Mucosa of descending colon (tissue), 3 donors: ENCODE measurements at regions not wholly inside any gene's neighbourhood (a gene's known extent, or its start where the extent isn't known, plus 50 kb on each side); places are given as distances from the start of the nearest gene placed in this dataset.

Source experiments
- ATAC-seq: fragments of 200-7000 bp; cut with Tn5 transposase; one replicate; pipeline ENCODE4 v1.9.1; 2020; ENCODE audit warnings: mild to moderate bottlenecking, moderate library complexity
- DNase-seq, 3 donors: peaks; one replicate each; pipeline ENCODE4 v3.0.0-alpha.2; 2020
- H3K36me3 ChIP-seq: fragments of 200-600 bp; one replicate; pipeline ENCODE4 v1.8.0; 2021; ENCODE audit warnings: low read depth, mild to moderate bottlenecking
- H3K4me1 ChIP-seq: fragments of 200-600 bp; one replicate; pipeline ENCODE4 v1.8.0; 2021; ENCODE audit warnings: low read depth, mild to moderate bottlenecking
- H3K4me3 ChIP-seq: fragments of 200-600 bp; one replicate; pipeline ENCODE4 v1.8.0; 2021; ENCODE audit warnings: mild to moderate bottlenecking
- H3K9me3 ChIP-seq: fragments of 200-600 bp; one replicate; pipeline ENCODE4 v1.8.0; 2021; ENCODE audit warnings: mild to moderate bottlenecking
- intact Hi-C, 2 donors: fragments of 100-400 bp; cut with DNase I in 1 of 2; cut with micrococcal nuclease in 1 of 2; formaldehyde crosslinking; loops; one replicate each; pipeline versions ENCODE4 v1.11.0 to v1.11.1; 2022; cut with DNase I, micrococcal nuclease
- TF ChIP-seq, protein P1 (sequence below): fragments of 200-600 bp; IDR thresholded peaks from one replicate; pipeline ENCODE4 v1.8.0; 2022; ENCODE audit warnings: antibody characterized with exemption, mild to moderate bottlenecking
- donor health status: DM: no; HTN: no; CAD: no; lungs with moderate emphysema.
- donor health status: DM: no; HTN: no; CAD: no.
- donor health status: DM: no; HTN: yes; CAD: no.

DNA sequence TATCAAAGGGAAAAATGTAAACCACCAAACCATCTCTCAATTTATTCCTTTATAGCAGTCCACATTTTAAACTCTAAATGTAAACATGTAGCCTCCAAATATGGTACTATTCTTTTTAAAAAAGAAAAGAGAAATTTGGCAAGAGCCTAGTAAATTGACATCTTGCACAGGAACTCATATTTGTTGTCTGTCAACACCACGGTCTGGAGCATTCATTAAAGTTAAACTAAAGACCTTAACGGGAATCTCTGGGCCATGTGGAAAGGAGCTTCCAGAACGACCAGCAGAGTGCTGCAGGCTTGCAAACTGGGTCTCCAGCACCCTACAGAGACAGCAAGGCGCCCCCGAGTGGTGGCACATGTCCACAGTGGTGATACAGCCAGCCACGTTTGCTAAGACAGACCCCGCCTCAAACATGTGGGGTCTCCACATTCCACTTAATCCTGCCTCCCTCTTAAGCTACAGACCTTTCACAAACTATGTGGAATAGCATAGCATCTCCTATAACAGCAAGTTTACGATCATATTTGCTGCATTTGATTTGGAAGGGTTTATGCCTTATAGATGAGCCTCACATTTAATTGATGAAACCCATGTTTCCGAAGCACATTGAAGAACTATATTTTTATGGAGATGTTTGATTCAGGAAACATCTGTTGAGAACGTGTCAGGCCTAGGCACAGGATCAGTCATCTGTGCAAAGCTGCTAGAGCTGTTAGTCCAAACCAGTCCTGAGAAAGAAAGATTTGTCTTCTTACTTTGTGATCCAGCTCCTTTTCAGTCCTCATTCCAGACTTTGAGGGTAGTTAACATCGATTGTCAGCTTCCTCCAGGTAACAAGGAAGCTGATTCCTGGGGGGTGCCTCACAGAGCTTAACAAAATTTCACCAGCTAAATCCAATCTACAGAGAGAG is 96.4 kb upstream of the BACE2 start:
- Histone ChIP-seq H3K4me3 (no peak overlapping the region), H3K9me3 (no peaks in the 10 kb centered on the region), H3K36me3 (no peaks in the 10 kb centered on the region), H3K4me1 (peaks cover 4% of the 10 kb centered on the region)
- TF ChIP-seq, protein P1, sequence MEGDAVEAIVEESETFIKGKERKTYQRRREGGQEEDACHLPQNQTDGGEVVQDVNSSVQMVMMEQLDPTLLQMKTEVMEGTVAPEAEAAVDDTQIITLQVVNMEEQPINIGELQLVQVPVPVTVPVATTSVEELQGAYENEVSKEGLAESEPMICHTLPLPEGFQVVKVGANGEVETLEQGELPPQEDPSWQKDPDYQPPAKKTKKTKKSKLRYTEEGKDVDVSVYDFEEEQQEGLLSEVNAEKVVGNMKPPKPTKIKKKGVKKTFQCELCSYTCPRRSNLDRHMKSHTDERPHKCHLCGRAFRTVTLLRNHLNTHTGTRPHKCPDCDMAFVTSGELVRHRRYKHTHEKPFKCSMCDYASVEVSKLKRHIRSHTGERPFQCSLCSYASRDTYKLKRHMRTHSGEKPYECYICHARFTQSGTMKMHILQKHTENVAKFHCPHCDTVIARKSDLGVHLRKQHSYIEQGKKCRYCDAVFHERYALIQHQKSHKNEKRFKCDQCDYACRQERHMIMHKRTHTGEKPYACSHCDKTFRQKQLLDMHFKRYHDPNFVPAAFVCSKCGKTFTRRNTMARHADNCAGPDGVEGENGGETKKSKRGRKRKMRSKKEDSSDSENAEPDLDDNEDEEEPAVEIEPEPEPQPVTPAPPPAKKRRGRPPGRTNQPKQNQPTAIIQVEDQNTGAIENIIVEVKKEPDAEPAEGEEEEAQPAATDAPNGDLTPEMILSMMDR: no peak
- DNase-seq: no peak
- intact Hi-C loops: loop anchor here in 1 of 2 donors (5.0 kb wide), 1 partner anchor 929 kb away; no protein-coding TSS in a partner anchor
- ATAC-seq: no peak

DNA sequence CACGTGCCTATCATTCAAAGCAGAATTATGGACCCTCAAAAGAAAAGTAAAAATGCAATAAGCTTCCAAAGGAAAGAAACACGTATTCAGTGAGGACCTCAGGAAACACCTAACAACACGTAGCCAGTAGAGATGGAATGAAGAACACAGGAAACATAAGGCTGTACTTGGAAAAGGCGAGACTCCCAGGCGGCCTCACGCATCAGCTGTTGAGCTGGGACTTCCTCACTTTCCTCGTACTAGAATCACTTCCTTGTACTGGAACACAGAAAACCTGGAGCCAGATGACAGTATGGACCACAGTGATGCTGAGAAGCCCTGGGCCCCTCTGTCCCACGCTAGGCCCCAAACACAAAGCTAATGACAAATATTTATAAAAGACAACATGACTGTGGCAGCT is 94.4 kb upstream of the BACE2 start:
- Histone ChIP-seq H3K4me3 (no peak overlapping the region), H3K36me3 (no peaks in the 10 kb centered on the region), H3K9me3 (no peaks in the 10 kb centered on the region), H3K4me1 (peaks cover 4% of the 10 kb centered on the region)
- intact Hi-C loops: loop anchor here in 1 of 2 donors (5.0 kb wide), 1 partner anchor 931 kb away; no protein-coding TSS in a partner anchor
- TF ChIP-seq, protein P1: no peak
- DNase-seq (no peak), ATAC-seq (no peak)

DNA sequence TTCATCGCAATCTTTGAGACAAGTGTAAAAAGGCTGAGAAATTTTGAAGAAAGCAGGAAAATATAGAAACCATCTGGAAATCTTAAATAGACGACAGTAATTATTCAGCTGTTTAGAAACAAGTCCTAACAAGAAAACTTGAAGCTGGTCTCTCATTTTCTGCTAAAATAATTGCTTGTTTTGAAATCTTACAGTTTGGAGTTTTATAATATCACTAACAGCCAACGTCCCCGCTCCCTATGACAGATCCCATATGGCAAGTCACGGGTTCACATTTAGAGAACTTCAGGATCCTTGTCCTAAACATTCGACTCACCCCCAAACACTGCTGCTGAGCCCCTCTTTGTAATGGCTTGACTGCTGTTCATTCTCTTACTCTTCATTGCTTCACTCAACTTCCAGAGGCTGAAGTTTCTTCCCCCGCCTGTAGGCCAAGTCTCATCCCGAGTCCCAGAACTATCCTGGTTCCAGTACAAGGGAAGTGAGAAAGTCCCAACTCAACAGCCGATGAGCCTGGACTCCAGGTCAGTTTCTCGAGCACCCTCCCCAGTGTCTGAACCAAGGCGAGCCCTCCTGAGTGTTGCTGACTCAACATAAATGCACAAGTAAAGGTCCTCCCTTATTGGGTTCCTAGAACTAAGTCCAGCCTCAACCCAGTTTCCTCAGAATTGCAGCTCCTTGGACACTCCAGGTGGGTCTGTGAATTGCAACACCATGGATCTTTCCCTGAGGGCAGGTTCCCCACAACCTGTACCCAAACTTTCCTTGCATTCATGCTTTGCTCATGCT is 93.4 kb upstream of the BACE2 start:
- intact Hi-C loops: loop anchor here in 1 of 2 donors (5.0 kb wide), 1 partner anchor 932 kb away; no protein-coding TSS in a partner anchor
- H3K4me3 ChIP-seq: no peak overlapping the region
- no peak for DNase-seq
- ATAC-seq: no peak
- TF ChIP-seq, protein P1: no peak
- H3K9me3 ChIP-seq: no peaks in the 10 kb centered on the region
- H3K36me3 ChIP-seq: no peaks in the 10 kb centered on the region
- no peaks in the 10 kb centered on the region for H3K4me1 ChIP-seq

DNA sequence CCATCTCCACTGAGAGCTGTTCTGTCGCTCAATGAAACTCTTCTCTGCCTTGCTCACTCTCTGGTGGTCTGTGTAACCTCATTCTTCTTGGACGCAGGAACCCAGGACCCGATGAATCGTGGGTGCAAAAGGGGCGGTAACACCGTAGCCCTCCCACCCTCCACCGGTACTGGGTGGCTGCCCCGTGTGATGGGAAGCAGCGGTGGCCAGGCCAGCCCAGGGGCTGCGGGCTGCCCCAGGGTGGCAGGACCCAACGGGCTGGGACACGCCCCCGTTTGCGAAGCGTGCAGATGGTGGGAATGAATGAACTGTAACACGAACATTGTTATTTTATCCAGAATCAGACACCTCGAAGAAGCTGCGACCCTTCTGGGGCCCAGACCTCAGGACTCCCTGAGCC is 92.3 kb upstream of the BACE2 start:
- Histone ChIP-seq H3K4me3 (no peak overlapping the region), H3K4me1 (no peaks in the 10 kb centered on the region), H3K9me3 (no peaks in the 10 kb centered on the region), H3K36me3 (no peaks in the 10 kb centered on the region)
- no peak for DNase-seq
- ATAC-seq: no peak
- intact Hi-C loops: no loop called here
- TF ChIP-seq, protein P1: no peak

DNA sequence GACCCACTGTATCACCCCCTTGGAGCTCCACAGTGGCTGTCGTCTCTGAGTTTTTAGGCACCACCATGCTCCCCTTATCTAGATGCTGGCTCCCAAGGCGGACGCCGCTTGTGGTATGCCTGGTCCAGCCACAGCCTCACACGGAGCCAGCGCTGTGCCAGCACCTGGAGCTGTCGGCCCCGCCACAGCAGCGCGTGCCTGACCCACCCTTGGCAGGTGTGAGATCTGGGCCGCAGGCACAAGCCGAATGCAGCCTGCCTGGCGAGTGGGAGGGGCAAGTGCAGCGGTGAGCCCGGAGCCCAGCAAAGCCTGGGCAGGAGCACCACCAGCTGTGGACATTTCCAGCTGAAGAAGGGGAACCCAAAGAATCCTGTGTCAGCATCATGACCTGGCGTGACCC is 91.9 kb upstream of the BACE2 start:
- no peak for DNase-seq
- no peak overlapping the region for H3K4me3 ChIP-seq
- no peak for ATAC-seq
- H3K9me3 ChIP-seq: no peaks in the 10 kb centered on the region
- TF ChIP-seq, protein P1: no peak
- H3K36me3 ChIP-seq: no peaks in the 10 kb centered on the region
- no peaks in the 10 kb centered on the region for H3K4me1 ChIP-seq
- intact Hi-C loops: no loop called here
